ENCODE measurements at regions not wholly inside any gene's neighbourhood (a gene's known extent, or its start where the extent isn't known, plus 50 kb on each side); places are given as distances from the start of the nearest gene placed in this dataset.
"Not testable (repeated sequence)": the region's sequence is repeated elsewhere in the genome, so short reads cannot be mapped to it uniquely, and the experiment has no call there.

GRCh38 chr7:83716923-83717322, 68.0 kb upstream of the SEMA3E start:
- DNase-seq: not testable (repeated sequence)

- DNase-seq: no peak
These were observed 59.6 kb upstream of the SEMA3E start for GRCh38 chr7:83708531-83708930.

- no peak for DNase-seq
These were observed 55.6 kb upstream of the SEMA3E start for GRCh38 chr7:83704564-83704963.

- DNase-seq: no peak
These were observed 53.5 kb upstream of the SEMA3E start for GRCh38 chr7:83702446-83702845.

GRCh38 chr7:83701736-83702135, 52.8 kb upstream of the SEMA3E start:
- no peak for DNase-seq

Measured in hematopoietic multipotent progenitor cell treated with erythropoietin and hydrocortisone succinate and interleukin-3 and kit ligand, for 6 days (in vitro differentiated cells).